ENCODE measurements at regions not wholly inside any gene's neighbourhood (a gene's known extent, or its start where the extent isn't known, plus 50 kb on each side); places are given as distances from the start of the nearest gene placed in this dataset.

DNA sequence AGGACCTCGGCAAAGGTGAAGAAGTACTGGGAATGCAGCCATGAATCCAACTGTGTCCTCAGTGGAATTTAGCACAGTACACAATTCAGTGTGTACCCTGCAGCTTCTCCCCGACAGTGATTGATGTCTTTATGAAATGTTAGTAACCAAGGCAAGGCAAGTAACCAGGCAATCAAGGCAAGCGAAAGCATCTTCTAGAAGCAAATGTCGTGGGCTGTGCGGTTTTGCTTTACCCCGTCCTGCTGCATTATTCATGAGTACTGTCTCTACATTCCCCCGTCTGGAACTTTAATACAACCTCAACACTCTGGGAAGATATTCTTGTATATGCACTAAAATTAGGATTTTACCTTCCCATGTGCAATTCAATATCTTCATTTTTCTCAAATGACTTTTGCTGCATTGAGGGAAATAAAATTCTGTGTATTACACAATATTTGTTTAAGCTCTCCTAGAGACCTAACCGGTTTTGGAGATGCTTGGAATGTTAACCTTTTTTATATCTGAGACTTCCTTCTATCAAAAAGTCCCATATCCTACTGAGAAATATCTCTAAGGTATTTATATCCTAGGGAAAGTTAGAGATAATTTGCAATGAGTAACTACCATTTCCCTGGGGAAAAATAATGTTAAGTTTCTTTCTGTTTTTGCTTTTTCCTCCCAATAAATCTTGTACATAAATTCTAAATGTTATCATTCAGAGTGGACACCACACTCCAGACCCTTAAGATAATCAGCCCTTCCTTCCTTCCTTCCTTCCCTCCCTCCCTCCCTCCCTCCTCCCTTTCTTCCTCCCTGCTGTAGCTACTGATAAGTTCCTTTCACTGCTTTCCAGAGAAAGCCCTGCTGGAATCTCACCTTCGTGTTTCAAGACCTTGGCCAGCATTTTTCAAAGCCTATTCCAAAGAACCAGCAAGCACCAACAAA, 51.9 kb upstream of the ADORA2B start:
- H3K27me3 ChIP-seq (ENCODE audit: control insufficient read depth, insufficient read depth, low read length) = no peaks in the 10 kb centered on the region
- FAIRE-seq (peak; percentile 82), DNase-seq (ENCODE audit: low read depth) (peak; percentile 64)
- TF ChIP-seq, protein P1, sequence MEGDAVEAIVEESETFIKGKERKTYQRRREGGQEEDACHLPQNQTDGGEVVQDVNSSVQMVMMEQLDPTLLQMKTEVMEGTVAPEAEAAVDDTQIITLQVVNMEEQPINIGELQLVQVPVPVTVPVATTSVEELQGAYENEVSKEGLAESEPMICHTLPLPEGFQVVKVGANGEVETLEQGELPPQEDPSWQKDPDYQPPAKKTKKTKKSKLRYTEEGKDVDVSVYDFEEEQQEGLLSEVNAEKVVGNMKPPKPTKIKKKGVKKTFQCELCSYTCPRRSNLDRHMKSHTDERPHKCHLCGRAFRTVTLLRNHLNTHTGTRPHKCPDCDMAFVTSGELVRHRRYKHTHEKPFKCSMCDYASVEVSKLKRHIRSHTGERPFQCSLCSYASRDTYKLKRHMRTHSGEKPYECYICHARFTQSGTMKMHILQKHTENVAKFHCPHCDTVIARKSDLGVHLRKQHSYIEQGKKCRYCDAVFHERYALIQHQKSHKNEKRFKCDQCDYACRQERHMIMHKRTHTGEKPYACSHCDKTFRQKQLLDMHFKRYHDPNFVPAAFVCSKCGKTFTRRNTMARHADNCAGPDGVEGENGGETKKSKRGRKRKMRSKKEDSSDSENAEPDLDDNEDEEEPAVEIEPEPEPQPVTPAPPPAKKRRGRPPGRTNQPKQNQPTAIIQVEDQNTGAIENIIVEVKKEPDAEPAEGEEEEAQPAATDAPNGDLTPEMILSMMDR (IDR thresholded peaks at IDR 0.05; ENCODE audit: insufficient read depth, low read length, severe bottlenecking) = no peak
- H3K36me3 ChIP-seq (ENCODE audit: control insufficient read depth, insufficient read depth, low read length) = no peaks in the 10 kb centered on the region
- H3K4me3 ChIP-seq (ENCODE audit: low read depth, low read length) = no peak overlapping the region

DNA sequence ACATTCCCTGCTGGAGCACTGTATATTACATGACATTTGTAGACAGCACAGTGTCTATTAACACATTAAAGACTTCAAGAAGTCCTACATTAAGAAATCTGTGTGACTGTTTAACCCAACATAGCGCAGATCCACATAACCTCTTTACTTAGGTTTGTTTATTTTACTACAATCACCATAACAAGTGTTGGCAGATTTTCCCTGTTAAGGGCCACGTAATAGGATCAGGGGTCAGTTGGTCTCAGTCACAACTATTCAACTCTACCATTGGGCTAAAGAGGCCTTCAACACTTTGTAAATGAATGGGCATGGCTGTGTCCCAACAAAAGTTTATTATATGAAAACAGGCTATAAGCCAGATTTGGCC, 51.3 kb upstream of the ADORA2B start:
- H3K36me3 ChIP-seq (ENCODE audit: control insufficient read depth, insufficient read depth, low read length) = no peaks in the 10 kb centered on the region
- TF ChIP-seq, protein P1 (IDR thresholded peaks at IDR 0.05; ENCODE audit: insufficient read depth, low read length, severe bottlenecking) = no peak
- no peaks in the 10 kb centered on the region for H3K27me3 ChIP-seq (ENCODE audit: control insufficient read depth, insufficient read depth, low read length)
- peak; percentile 45 for DNase-seq (ENCODE audit: low read depth)
- H3K4me3 ChIP-seq (ENCODE audit: low read depth, low read length) = no peak overlapping the region
- FAIRE-seq = no peak

DNA sequence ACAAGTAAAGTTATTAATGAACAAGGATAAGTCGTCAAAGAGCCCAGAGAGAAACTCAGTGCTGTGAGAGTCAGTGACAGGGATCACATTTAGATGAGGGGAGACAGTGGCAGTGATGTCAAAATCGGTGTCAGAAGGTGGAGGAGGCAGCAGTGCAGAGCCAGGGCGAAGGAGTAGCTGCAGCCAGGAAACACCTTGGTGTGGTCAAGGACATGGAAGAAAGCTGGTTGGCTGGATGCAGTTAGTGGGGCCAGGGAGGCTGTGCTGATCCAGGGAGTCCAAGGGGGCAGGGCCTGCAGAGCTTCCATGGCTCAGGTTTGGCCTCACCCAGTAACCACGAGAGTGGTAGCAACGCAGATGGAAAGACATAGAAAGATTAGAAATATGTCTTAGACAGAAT, 50.7 kb upstream of the ADORA2B start:
- H3K27me3 ChIP-seq (ENCODE audit: control insufficient read depth, insufficient read depth, low read length) = no peaks in the 10 kb centered on the region
- H3K36me3 ChIP-seq (ENCODE audit: control insufficient read depth, insufficient read depth, low read length) = no peaks in the 10 kb centered on the region
- TF ChIP-seq, protein P1 (IDR thresholded peaks at IDR 0.05; ENCODE audit: insufficient read depth, low read length, severe bottlenecking) = no peak
- FAIRE-seq = no peak
- DNase-seq (ENCODE audit: low read depth) = no peak
- H3K4me3 ChIP-seq (ENCODE audit: low read depth, low read length) = no peak overlapping the region

DNA sequence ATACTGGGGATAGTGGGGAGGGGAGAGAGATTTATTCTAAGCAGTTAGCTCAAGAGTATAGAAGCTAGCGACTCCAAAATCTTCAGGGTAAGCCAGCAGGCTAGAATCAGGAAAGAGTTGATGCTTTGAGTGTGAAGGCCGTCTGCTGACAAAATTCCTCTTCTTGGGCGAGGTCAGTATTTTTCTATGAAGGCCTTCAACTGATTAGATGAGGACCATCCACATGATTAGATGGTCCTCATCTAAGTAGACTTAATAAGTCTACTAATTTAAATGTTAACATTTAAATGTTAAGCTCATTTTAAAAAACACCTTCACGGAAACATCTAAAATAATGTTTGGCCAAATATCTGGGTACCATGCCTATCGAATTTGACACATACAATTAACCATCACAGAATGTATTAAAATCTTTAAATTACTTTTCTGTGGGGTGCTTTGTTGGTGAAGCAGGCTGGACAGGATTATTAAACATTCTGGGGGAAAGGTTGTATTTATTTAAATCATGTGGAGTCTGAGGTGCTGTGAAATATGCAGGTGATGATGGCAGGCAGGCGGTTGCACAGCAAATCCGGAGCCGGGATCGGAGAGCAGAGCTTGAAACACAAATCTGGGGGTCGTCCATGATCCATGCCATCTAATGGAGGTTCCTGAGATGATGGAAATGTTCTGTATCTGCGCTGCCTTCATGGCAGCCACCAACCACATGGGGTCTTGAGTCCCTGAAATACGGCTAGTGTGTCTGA, 49.8 kb upstream of the ADORA2B start:
- FAIRE-seq (no peak), DNase-seq (ENCODE audit: low read depth) (no peak)
- H3K4me3 ChIP-seq (ENCODE audit: low read depth, low read length) = no peak overlapping the region
- H3K27me3 ChIP-seq (ENCODE audit: control insufficient read depth, insufficient read depth, low read length) = no peaks in the 10 kb centered on the region
- TF ChIP-seq, protein P1 (IDR thresholded peaks at IDR 0.05; ENCODE audit: insufficient read depth, low read length, severe bottlenecking) = no peak
- H3K36me3 ChIP-seq (ENCODE audit: control insufficient read depth, insufficient read depth, low read length) = no peaks in the 10 kb centered on the region

All from bronchial epithelial cell (primary cell).